ENCODE measurements at regions not wholly inside any gene's neighbourhood (a gene's known extent, or its start where the extent isn't known, plus 50 kb on each side); places are given as distances from the start of the nearest gene placed in this dataset.
"Not testable (repeated sequence)": the region's sequence is repeated elsewhere in the genome, so short reads cannot be mapped to it uniquely, and the experiment has no call there.

GRCh38 chr11:15361316-15361715 lies 246.6 kb downstream of the INSC start:
- no peak for TF ChIP-seq ATF2 (CRISPR knock-in tag; IDR thresholded peaks at IDR 0.05)
- TF ChIP-seq ZNF333 (CRISPR knock-in tag; IDR thresholded peaks at IDR 0.05; ENCODE audit: borderline replicate concordance), result no peak
- TF ChIP-seq TERF1 (CRISPR knock-in tag; IDR thresholded peaks at IDR 0.05), result no peak
- TF ChIP-seq SMARCC2 (IDR thresholded peaks at IDR 0.05), result no peak
- in situ Hi-C loops (cut with HindIII; ENCODE audit: extremely low pct_ligation_motif_present, low pct_unique_long_range_greater_than_20kb), result no loop called here

DNA sequence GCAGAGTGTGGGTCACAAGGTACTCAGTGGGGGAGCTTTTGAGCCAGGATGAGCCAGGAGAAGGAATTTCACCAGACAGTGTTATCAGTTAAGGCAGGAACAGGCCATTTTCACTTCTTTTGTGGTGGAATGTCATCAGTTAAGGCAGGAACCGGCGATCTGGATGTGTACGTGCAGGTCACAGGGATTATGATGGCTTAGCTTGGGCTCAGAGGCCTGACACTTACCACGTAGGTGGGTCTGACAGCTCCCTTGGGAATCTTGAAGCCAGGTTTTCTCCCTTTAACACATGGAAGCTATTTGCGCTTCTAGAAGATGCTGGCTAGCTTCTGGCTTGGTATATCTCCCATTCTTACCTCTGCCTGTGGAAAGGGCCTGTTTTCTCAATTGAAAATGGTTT lies 250.6 kb downstream of the INSC start:
- FAIRE-seq; CTCF ChIA-PET (ENCODE audit: low intra/inter-chr PET ratio, low total read pairs); BruUV-seq (replicated peaks): not testable (repeated sequence)

More at GRCh38 chr11:15361316-15361715, 246.6 kb downstream of the INSC start:
- Histone ChIP-seq H3K4me2 (ENCODE audit: low read depth, low read length) (no peak overlapping the region), H3K9ac (ENCODE audit: insufficient read depth, low read depth, low read length) (no peak overlapping the region), H3K27me3 (ENCODE audit: control insufficient read depth in 1 of 2, insufficient read depth in 2 of 2, low read length in 2 of 2) (no peaks in the 10 kb centered on the region), H2AFZ (ENCODE audit: low read length) (no peak overlapping the region), H3K27ac (ENCODE audit: extremely low read length, insufficient read depth, low read length) (no peak overlapping the region), H3K9me3 (ENCODE audit: low read length) (no peaks in the 10 kb centered on the region), H4K20me1 (ENCODE audit: insufficient read depth, low read length) (no peaks in the 10 kb centered on the region), H3K36me3 (replicated peaks in 1 of 2; ENCODE audit: control insufficient read depth in 1 of 2, insufficient read depth in 2 of 2, low read length in 2 of 2) (no peaks in the 10 kb centered on the region), H3K4me1 (ENCODE audit: insufficient read depth, low read length) (no peaks in the 10 kb centered on the region), H3K4me3 (replicated peaks in 1 of 3; ENCODE audit: insufficient read depth in 1 of 3, low read depth in 2 of 3, low read length in 3 of 3) (no peak overlapping the region), H3K79me2 (ENCODE audit: insufficient read depth, low read length) (no peaks in the 10 kb centered on the region)
- POLR2A ChIA-PET, result no interaction called here
- FAIRE-seq (no peak), DNase-seq (ENCODE audit: low spot score) (no peak), ATAC-seq (no peak)
- BruUV-seq (replicated peaks), result no TSS peak
- CTCF ChIA-PET (ENCODE audit: low intra/inter-chr PET ratio, low total read pairs), result no interaction called here
- 0% methylated on average over 2 of the region's 2 CpGs for whole genome bisulfite sequencing (ENCODE audit: low lambda C conversion rate)
- intact Hi-C loops (cut with micrococcal nuclease; ENCODE audit: unreplicated experiment), result no loop called here

More for the DNA sequence above, 250.6 kb downstream of the INSC start:
- WGBS (ENCODE audit: low lambda C conversion rate), result 3% methylated on average over 5 of the region's 5 CpGs
- ATAC-seq; H2AFZ ChIP-seq (ENCODE audit: low read length); H4K20me1 ChIP-seq (ENCODE audit: insufficient read depth, low read length); H3K9me3 ChIP-seq (ENCODE audit: low read length); DNase-seq (ENCODE audit: low spot score); H3K27ac ChIP-seq (ENCODE audit: extremely low read length, insufficient read depth, low read length); H3K4me1 ChIP-seq (ENCODE audit: insufficient read depth, low read length); H3K4me3 ChIP-seq (replicated peaks in 1 of 3; ENCODE audit: insufficient read depth in 1 of 3, low read depth in 2 of 3, low read length in 3 of 3); H3K27me3 ChIP-seq (ENCODE audit: control insufficient read depth in 1 of 2, insufficient read depth in 2 of 2, low read length in 2 of 2); H3K4me2 ChIP-seq (ENCODE audit: low read depth, low read length); intact Hi-C loops (cut with micrococcal nuclease; ENCODE audit: unreplicated experiment); H3K79me2 ChIP-seq (ENCODE audit: insufficient read depth, low read length); H3K36me3 ChIP-seq (replicated peaks in 1 of 2; ENCODE audit: control insufficient read depth in 1 of 2, insufficient read depth in 2 of 2, low read length in 2 of 2); POLR2A ChIA-PET; in situ Hi-C loops (cut with HindIII; ENCODE audit: extremely low pct_ligation_motif_present, low pct_unique_long_range_greater_than_20kb); H3K9ac ChIP-seq (ENCODE audit: insufficient read depth, low read depth, low read length): not testable (repeated sequence)
